ENCODE measurements at regions not wholly inside any gene's neighbourhood (a gene's known extent, or its start where the extent isn't known, plus 50 kb on each side); places are given as distances from the start of the nearest gene placed in this dataset.

DNA sequence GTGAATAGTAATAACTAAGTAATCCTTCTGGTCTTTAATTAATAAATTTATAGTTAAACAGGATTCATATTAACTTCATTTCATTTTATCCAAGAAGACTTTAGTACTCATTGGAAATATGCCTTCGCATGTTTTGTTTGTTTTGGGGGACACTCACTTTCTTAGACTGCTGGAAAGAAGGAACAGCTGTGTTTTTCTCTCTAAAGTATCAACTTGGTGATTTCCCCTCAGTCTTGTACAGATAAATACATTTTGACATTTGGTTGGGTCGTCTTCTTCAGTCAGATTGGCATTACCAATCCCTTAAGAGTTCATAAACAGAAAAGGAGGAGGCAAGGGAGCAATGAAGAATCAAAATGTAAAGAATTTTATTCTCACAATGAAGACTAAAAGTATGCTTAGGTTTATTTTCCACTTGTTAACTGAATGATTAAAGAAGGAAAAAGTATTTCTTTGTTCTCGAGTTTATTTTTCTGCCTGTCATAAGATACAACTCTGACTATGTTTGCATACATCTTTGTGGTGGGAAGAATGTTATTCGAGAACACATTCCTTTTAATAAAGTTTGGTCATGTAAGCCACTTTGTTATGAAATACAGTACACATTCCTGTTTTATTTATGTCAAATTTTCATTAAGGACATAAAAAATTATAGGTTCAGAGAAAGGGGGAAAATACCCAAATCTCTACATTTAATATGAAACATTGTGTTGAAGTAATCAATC is 140.2 kb downstream of the GMNC start:
- DNase-seq (ENCODE audit: low spot score), result no peak

GRCh38 chr3:190721330-190721729 is 141.2 kb downstream of the GMNC start:
- DNase-seq (ENCODE audit: low spot score), result no peak

- peak; percentile 24 for DNase-seq (ENCODE audit: low spot score)
Observed at GRCh38 chr3:190718671-190719070, 143.8 kb downstream of the GMNC start.

DNA sequence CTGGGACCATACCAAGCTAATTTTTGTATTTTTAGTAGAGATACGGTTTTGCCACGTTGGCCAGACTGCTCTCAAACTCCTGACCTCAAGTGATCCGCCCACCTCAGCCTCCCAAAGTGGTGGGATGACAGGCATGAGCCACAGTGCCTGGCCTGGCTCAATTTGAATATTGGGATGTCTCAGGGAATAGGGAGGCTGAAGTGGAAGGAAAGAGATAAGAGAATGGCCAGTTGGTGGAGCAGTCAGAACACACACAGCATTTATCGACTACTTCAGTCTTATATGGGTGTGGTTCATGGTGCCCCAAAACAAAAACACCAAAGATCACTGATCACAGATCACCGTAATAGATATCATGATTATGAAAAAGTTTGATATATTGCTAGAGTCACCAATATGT is 144.4 kb downstream of the GMNC start:
- DNase-seq (ENCODE audit: low spot score), result no peak

DNA sequence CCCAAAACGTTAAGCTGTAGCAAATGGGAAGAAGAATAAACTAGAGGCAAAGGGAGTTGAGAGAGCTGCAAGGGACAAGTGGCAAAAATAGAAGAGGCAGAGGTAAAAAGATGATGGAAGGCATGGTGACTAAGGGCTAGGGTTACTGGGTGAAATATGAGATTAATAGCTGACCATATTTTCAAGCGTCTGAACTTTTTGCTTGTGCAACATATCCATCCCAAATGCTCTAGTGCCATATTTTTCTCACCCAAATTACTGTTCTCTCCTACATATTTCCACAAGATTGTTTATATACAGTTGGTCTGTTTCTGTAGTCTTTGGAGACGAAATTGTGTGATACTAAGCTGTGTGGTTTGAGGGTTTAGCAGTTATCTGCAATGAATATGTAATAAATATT is 145.5 kb downstream of the GMNC start:
- DNase-seq (ENCODE audit: low spot score), result no peak

- no peak for DNase-seq (ENCODE audit: low spot score)
Observed at GRCh38 chr3:190716211-190716610, 146.3 kb downstream of the GMNC start.

DNA sequence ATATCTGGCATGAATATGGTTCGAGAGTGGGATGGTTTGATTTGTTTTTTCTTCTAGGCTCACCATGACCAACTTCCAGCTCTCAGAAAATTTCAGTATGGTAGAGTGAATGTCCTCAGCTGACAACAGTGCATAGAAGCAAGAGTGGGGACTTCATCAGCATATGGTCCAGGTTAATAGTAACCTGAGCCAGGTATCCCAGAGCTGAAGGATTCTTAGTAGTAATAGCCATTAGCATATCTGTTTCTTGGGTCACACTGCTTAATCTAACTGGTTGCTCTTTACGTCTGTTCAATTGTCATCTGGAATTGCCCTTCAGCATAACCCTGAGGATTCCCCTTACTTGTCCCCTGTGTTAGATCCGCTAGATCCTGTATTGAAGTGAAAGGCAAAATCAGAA is 151.8 kb downstream of the GMNC start:
- no peak for DNase-seq (ENCODE audit: low spot score)

GRCh38 chr3:190709351-190709773 is 153.1 kb downstream of the GMNC start:
- DNase-seq (ENCODE audit: low spot score), result no peak

Measured in AG08396 (cell line).